SU-DHL-6 (cell line): ENCODE measurements at regions not wholly inside any gene's neighbourhood (a gene's known extent, or its start where the extent isn't known, plus 50 kb on each side); places are given as distances from the start of the nearest gene placed in this dataset.

Experiments used
- EZH2phosphoT487 ChIP-seq: fragments of 200-600 bp; sonication (generic), shearing (Covaris generic); conservative IDR thresholded peaks from 2 replicates; pipeline ENCODE4 v1.6.1; 2018; ENCODE audit warnings: mild to moderate bottlenecking, antibody characterized with exemption, low read length, moderate library complexity, mixed read lengths
- TF ChIP-seq, protein P1 (sequence below): fragments of 200-600 bp; sonication (generic); IDR thresholded peaks from one replicate; pipeline ENCODE4 v1.5.1; 2017; ENCODE audit warnings: antibody characterized with exemption, mild to moderate bottlenecking, low read length, moderate library complexity; ENCODE audit not compliant: insufficient read depth, poor library complexity, severe bottlenecking

DNA sequence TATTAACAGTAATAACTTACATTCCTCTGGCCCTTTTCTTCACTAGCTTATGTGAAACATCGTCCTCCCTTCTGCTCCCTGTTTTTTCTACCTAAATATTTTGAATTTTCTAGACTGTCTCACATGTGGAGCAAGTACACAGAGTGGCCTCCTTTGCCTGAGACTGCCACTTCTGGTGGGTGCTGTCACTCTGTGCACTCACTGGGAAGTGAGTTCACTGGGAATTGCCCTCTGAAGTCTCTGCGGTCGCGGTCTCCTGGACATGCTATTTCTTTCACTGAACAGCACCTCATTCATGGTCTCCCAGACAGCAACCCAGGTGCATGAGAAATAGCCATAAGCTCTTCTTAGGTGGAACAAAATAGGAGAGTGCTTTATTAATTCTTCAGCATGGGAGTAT, 1179.7 kb upstream of the ADGRL3 start:
- TF ChIP-seq EZH2phosphoT487: no peak
- TF ChIP-seq, protein P1, sequence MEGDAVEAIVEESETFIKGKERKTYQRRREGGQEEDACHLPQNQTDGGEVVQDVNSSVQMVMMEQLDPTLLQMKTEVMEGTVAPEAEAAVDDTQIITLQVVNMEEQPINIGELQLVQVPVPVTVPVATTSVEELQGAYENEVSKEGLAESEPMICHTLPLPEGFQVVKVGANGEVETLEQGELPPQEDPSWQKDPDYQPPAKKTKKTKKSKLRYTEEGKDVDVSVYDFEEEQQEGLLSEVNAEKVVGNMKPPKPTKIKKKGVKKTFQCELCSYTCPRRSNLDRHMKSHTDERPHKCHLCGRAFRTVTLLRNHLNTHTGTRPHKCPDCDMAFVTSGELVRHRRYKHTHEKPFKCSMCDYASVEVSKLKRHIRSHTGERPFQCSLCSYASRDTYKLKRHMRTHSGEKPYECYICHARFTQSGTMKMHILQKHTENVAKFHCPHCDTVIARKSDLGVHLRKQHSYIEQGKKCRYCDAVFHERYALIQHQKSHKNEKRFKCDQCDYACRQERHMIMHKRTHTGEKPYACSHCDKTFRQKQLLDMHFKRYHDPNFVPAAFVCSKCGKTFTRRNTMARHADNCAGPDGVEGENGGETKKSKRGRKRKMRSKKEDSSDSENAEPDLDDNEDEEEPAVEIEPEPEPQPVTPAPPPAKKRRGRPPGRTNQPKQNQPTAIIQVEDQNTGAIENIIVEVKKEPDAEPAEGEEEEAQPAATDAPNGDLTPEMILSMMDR: no peak
